Neural cell (in vitro differentiated cells): ENCODE measurements at regions not wholly inside any gene's neighbourhood (a gene's known extent, or its start where the extent isn't known, plus 50 kb on each side); places are given as distances from the start of the nearest gene placed in this dataset.

ENCODE experiments used
- H2AFZ ChIP-seq: fragments of 200-600, 300-800 bp; sonication (generic), shearing (Covaris generic); 2 replicates; pipeline ENCODE4 v1.6.0; 2014; ENCODE audit warnings: low read depth, mild to moderate bottlenecking, antibody characterized with exemption, low read length, moderate library complexity
- H3F3A ChIP-seq: fragments of 200-600 bp; shearing (Covaris generic); 2 replicates; pipeline ENCODE4 v1.6.1; 2016; ENCODE audit warnings: mild to moderate bottlenecking, moderate library complexity, mixed read lengths, antibody characterized with exemption, low read length; ENCODE audit not compliant: insufficient read depth, poor library complexity, severe bottlenecking
- H3K27ac ChIP-seq: fragments of 200-600, 300-800 bp; sonication (generic), shearing (Covaris generic); 2 replicates; pipeline ENCODE4 v1.5.1; 2014; ENCODE audit warnings: mild to moderate bottlenecking, low read length, moderate library complexity
- H3K27me3 ChIP-seq: fragments of 300-800, 200-600 bp; sonication (generic), shearing (Covaris generic); 2 replicates; pipeline ENCODE4 v1.6.0; 2014; ENCODE audit warnings: mild to moderate bottlenecking, low read depth, low read length, moderate library complexity; ENCODE audit not compliant: insufficient read depth
- H3K36me3 ChIP-seq: fragments of 300-800, 200-600 bp; sonication (generic), shearing (Covaris generic); 2 replicates; pipeline ENCODE4 v1.5.1; 2014; ENCODE audit warnings: mild to moderate bottlenecking, antibody characterized with exemption, low read length, moderate library complexity; ENCODE audit not compliant: insufficient read depth
- H3K4me2 ChIP-seq: fragments of 300-800, 200-600 bp; sonication (generic), shearing (Covaris generic); 2 replicates; pipeline ENCODE4 v1.6.0; 2014; ENCODE audit warnings: mild to moderate bottlenecking, low read length
- H3K4me3 ChIP-seq: fragments of 300-800, 200-600 bp; sonication (generic), shearing (Covaris generic); 2 replicates; pipeline ENCODE4 v1.5.1; 2014; ENCODE audit warnings: mild to moderate bottlenecking, low read length, moderate library complexity
- H3K79me2 ChIP-seq: fragments of 200-600 bp; shearing (Covaris generic); replicated peaks from 2 replicates; pipeline ENCODE4 v1.6.0; 2014; ENCODE audit warnings: mild to moderate bottlenecking, low read length, moderate library complexity; ENCODE audit not compliant: insufficient read depth
- H3K9ac ChIP-seq: fragments of 300-800, 200-600 bp; sonication (generic), shearing (Covaris generic); 2 replicates; pipeline ENCODE4 v1.6.1; 2016; ENCODE audit warnings: mild to moderate bottlenecking, low read length, mixed read lengths
- H3K9me2 ChIP-seq: fragments of 200-600 bp; shearing (Covaris generic); 2 replicates; pipeline ENCODE4 v1.6.1; 2016; ENCODE audit warnings: mild to moderate bottlenecking, low read length, mixed read lengths; ENCODE audit not compliant: insufficient read depth
- H3K9me3 ChIP-seq: fragments of 200-600, 300-800 bp; sonication (generic), shearing (Covaris generic); 2 replicates; pipeline ENCODE4 v1.6.1; 2016; ENCODE audit warnings: mild to moderate bottlenecking, mixed run types, low read length, moderate library complexity, mixed read lengths
- H4K20me1 ChIP-seq: fragments of 200-600 bp; shearing (Covaris generic); 2 replicates; pipeline ENCODE4 v1.6.1; 2016; ENCODE audit warnings: mild to moderate bottlenecking, mixed run types; ENCODE audit not compliant: insufficient read depth
- EP300 ChIP-seq: fragments of 450-650 bp; conservative IDR thresholded peaks from 2 replicates; pipeline ENCODE4 v1.6.1; 2014; ENCODE audit warnings: antibody characterized with exemption, mild to moderate bottlenecking, moderate library complexity; ENCODE audit not compliant: poor library complexity, severe bottlenecking
- EZH2 ChIP-seq: fragments of 200-600, 300-800 bp; shearing (Covaris generic), sonication (generic); IDR thresholded peaks from 2 replicates; pipeline ENCODE4 v1.6.1; 2014; ENCODE audit warnings: antibody characterized with exemption, low read length, borderline replicate concordance, mild to moderate bottlenecking; ENCODE audit not compliant: insufficient read depth, poor library complexity, severe bottlenecking
- MXI1 ChIP-seq: fragments of 450-650 bp; conservative IDR thresholded peaks from 2 replicates; pipeline ENCODE4 v1.6.1; 2014; ENCODE audit warnings: antibody characterized with exemption, mild to moderate bottlenecking; ENCODE audit not compliant: poor library complexity, severe bottlenecking
- POLR2AphosphoS5 ChIP-seq: IDR thresholded peaks from 2 replicates; pipeline ENCODE4 v1.6.1; 2012
- RAD21 ChIP-seq: fragments of 450-650 bp; conservative IDR thresholded peaks from 2 replicates; pipeline ENCODE4 v1.6.1; 2014; ENCODE audit warnings: antibody characterized with exemption, mild to moderate bottlenecking, moderate library complexity
- REST ChIP-seq: IDR thresholded peaks from 2 replicates; pipeline ENCODE4 v1.6.1; 2012; ENCODE audit warnings: borderline replicate concordance
- SMC3 ChIP-seq: fragments of 450-650 bp; conservative IDR thresholded peaks from 2 replicates; pipeline ENCODE4 v1.6.1; 2014; ENCODE audit warnings: antibody characterized with exemption, mild to moderate bottlenecking, moderate library complexity; ENCODE audit not compliant: poor library complexity
- TAF1 ChIP-seq: IDR thresholded peaks from 2 replicates; pipeline ENCODE4 v1.6.1; 2012; ENCODE audit warnings: low read depth
- TF ChIP-seq, protein P1 (sequence below): fragments of 450-650 bp; IDR thresholded peaks from 2 replicates; pipeline ENCODE4 v1.5.1; 2014; ENCODE audit warnings: antibody characterized with exemption, mild to moderate bottlenecking, moderate library complexity; ENCODE audit not compliant: poor library complexity, severe bottlenecking

GRCh38 chr10:3719024-3719843 is 65.8 kb downstream of the KLF6 start:
- no peak overlapping the region for H3K27ac ChIP-seq
- no peaks in the 10 kb centered on the region for H3K36me3 ChIP-seq
- no peak overlapping the region for H3K9ac ChIP-seq
- no peak overlapping the region for H3K4me3 ChIP-seq
- no peaks in the 10 kb centered on the region for H3K9me2 ChIP-seq
- no peaks in the 10 kb centered on the region for H3K9me3 ChIP-seq
- no peaks in the 10 kb centered on the region for H4K20me1 ChIP-seq
- no peaks in the 10 kb centered on the region for H3K79me2 ChIP-seq
- H3K4me2 ChIP-seq = no peak overlapping the region
- no peaks in the 10 kb centered on the region for H3K27me3 ChIP-seq
- H3F3A ChIP-seq = no peaks in the 10 kb centered on the region
- TF ChIP-seq EP300 (no peak), TAF1 (no peak), RAD21 (no peak), POLR2AphosphoS5 (no peak), SMC3 (no peak), EZH2 (no peak), MXI1 (no peak), REST (no peak)
- TF ChIP-seq, protein P1, sequence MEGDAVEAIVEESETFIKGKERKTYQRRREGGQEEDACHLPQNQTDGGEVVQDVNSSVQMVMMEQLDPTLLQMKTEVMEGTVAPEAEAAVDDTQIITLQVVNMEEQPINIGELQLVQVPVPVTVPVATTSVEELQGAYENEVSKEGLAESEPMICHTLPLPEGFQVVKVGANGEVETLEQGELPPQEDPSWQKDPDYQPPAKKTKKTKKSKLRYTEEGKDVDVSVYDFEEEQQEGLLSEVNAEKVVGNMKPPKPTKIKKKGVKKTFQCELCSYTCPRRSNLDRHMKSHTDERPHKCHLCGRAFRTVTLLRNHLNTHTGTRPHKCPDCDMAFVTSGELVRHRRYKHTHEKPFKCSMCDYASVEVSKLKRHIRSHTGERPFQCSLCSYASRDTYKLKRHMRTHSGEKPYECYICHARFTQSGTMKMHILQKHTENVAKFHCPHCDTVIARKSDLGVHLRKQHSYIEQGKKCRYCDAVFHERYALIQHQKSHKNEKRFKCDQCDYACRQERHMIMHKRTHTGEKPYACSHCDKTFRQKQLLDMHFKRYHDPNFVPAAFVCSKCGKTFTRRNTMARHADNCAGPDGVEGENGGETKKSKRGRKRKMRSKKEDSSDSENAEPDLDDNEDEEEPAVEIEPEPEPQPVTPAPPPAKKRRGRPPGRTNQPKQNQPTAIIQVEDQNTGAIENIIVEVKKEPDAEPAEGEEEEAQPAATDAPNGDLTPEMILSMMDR = no peak
- H2AFZ ChIP-seq = no peak overlapping the region

- Histone ChIP-seq H3K79me2 (no peaks in the 10 kb centered on the region), H3F3A (no peaks in the 10 kb centered on the region), H3K36me3 (no peaks in the 10 kb centered on the region), H3K27ac (no peak overlapping the region), H3K27me3 (no peaks in the 10 kb centered on the region), H3K9ac (no peak overlapping the region), H3K4me2 (no peak overlapping the region), H3K9me2 (no peaks in the 10 kb centered on the region), H3K4me3 (no peak overlapping the region), H4K20me1 (no peaks in the 10 kb centered on the region), H3K9me3 (peaks cover 5% of the 10 kb centered on the region), H2AFZ (no peak overlapping the region)
- TF ChIP-seq TAF1 (no peak), RAD21 (no peak), REST (no peak), EP300 (no peak), SMC3 (no peak), POLR2AphosphoS5 (no peak), MXI1 (no peak), EZH2 (no peak)
- TF ChIP-seq, protein P1 = no peak
Measured at GRCh38 chr10:3716093-3716492, 68.9 kb downstream of the KLF6 start.
